Neural cell (in vitro differentiated cells): ENCODE measurements at regions not wholly inside any gene's neighbourhood (a gene's known extent, or its start where the extent isn't known, plus 50 kb on each side); places are given as distances from the start of the nearest gene placed in this dataset.

Source experiments
- H2AFZ ChIP-seq: fragments of 200-600, 300-800 bp; sonication (generic), shearing (Covaris generic); 2 replicates; pipeline ENCODE4 v1.6.0; 2014; ENCODE audit warnings: low read depth, mild to moderate bottlenecking, antibody characterized with exemption, low read length, moderate library complexity
- H3F3A ChIP-seq: fragments of 200-600 bp; shearing (Covaris generic); 2 replicates; pipeline ENCODE4 v1.6.1; 2016; ENCODE audit warnings: mild to moderate bottlenecking, moderate library complexity, mixed read lengths, antibody characterized with exemption, low read length; ENCODE audit not compliant: insufficient read depth, poor library complexity, severe bottlenecking
- H3K27ac ChIP-seq: fragments of 200-600, 300-800 bp; sonication (generic), shearing (Covaris generic); 2 replicates; pipeline ENCODE4 v1.5.1; 2014; ENCODE audit warnings: mild to moderate bottlenecking, low read length, moderate library complexity
- H3K27me3 ChIP-seq: fragments of 300-800, 200-600 bp; sonication (generic), shearing (Covaris generic); 2 replicates; pipeline ENCODE4 v1.6.0; 2014; ENCODE audit warnings: mild to moderate bottlenecking, low read depth, low read length, moderate library complexity; ENCODE audit not compliant: insufficient read depth
- H3K36me3 ChIP-seq: fragments of 300-800, 200-600 bp; sonication (generic), shearing (Covaris generic); 2 replicates; pipeline ENCODE4 v1.5.1; 2014; ENCODE audit warnings: mild to moderate bottlenecking, antibody characterized with exemption, low read length, moderate library complexity; ENCODE audit not compliant: insufficient read depth
- H3K4me2 ChIP-seq: fragments of 300-800, 200-600 bp; sonication (generic), shearing (Covaris generic); 2 replicates; pipeline ENCODE4 v1.6.0; 2014; ENCODE audit warnings: mild to moderate bottlenecking, low read length
- H3K4me3 ChIP-seq: fragments of 300-800, 200-600 bp; sonication (generic), shearing (Covaris generic); 2 replicates; pipeline ENCODE4 v1.5.1; 2014; ENCODE audit warnings: mild to moderate bottlenecking, low read length, moderate library complexity
- H3K79me2 ChIP-seq: fragments of 200-600 bp; shearing (Covaris generic); replicated peaks from 2 replicates; pipeline ENCODE4 v1.6.0; 2014; ENCODE audit warnings: mild to moderate bottlenecking, low read length, moderate library complexity; ENCODE audit not compliant: insufficient read depth
- H3K9ac ChIP-seq: fragments of 300-800, 200-600 bp; sonication (generic), shearing (Covaris generic); 2 replicates; pipeline ENCODE4 v1.6.1; 2016; ENCODE audit warnings: mild to moderate bottlenecking, low read length, mixed read lengths
- H3K9me2 ChIP-seq: fragments of 200-600 bp; shearing (Covaris generic); 2 replicates; pipeline ENCODE4 v1.6.1; 2016; ENCODE audit warnings: mild to moderate bottlenecking, low read length, mixed read lengths; ENCODE audit not compliant: insufficient read depth
- H3K9me3 ChIP-seq: fragments of 200-600, 300-800 bp; sonication (generic), shearing (Covaris generic); 2 replicates; pipeline ENCODE4 v1.6.1; 2016; ENCODE audit warnings: mild to moderate bottlenecking, mixed run types, low read length, moderate library complexity, mixed read lengths
- H4K20me1 ChIP-seq: fragments of 200-600 bp; shearing (Covaris generic); 2 replicates; pipeline ENCODE4 v1.6.1; 2016; ENCODE audit warnings: mild to moderate bottlenecking, mixed run types; ENCODE audit not compliant: insufficient read depth
- EP300 ChIP-seq: fragments of 450-650 bp; conservative IDR thresholded peaks from 2 replicates; pipeline ENCODE4 v1.6.1; 2014; ENCODE audit warnings: antibody characterized with exemption, mild to moderate bottlenecking, moderate library complexity; ENCODE audit not compliant: poor library complexity, severe bottlenecking
- EZH2 ChIP-seq: fragments of 200-600, 300-800 bp; shearing (Covaris generic), sonication (generic); IDR thresholded peaks from 2 replicates; pipeline ENCODE4 v1.6.1; 2014; ENCODE audit warnings: antibody characterized with exemption, low read length, borderline replicate concordance, mild to moderate bottlenecking; ENCODE audit not compliant: insufficient read depth, poor library complexity, severe bottlenecking
- MXI1 ChIP-seq: fragments of 450-650 bp; conservative IDR thresholded peaks from 2 replicates; pipeline ENCODE4 v1.6.1; 2014; ENCODE audit warnings: antibody characterized with exemption, mild to moderate bottlenecking; ENCODE audit not compliant: poor library complexity, severe bottlenecking
- POLR2AphosphoS5 ChIP-seq: IDR thresholded peaks from 2 replicates; pipeline ENCODE4 v1.6.1; 2012
- RAD21 ChIP-seq: fragments of 450-650 bp; conservative IDR thresholded peaks from 2 replicates; pipeline ENCODE4 v1.6.1; 2014; ENCODE audit warnings: antibody characterized with exemption, mild to moderate bottlenecking, moderate library complexity
- REST ChIP-seq: IDR thresholded peaks from 2 replicates; pipeline ENCODE4 v1.6.1; 2012; ENCODE audit warnings: borderline replicate concordance
- SMC3 ChIP-seq: fragments of 450-650 bp; conservative IDR thresholded peaks from 2 replicates; pipeline ENCODE4 v1.6.1; 2014; ENCODE audit warnings: antibody characterized with exemption, mild to moderate bottlenecking, moderate library complexity; ENCODE audit not compliant: poor library complexity
- TAF1 ChIP-seq: IDR thresholded peaks from 2 replicates; pipeline ENCODE4 v1.6.1; 2012; ENCODE audit warnings: low read depth
- TF ChIP-seq, protein P1 (sequence below): fragments of 450-650 bp; IDR thresholded peaks from 2 replicates; pipeline ENCODE4 v1.5.1; 2014; ENCODE audit warnings: antibody characterized with exemption, mild to moderate bottlenecking, moderate library complexity; ENCODE audit not compliant: poor library complexity, severe bottlenecking

DNA sequence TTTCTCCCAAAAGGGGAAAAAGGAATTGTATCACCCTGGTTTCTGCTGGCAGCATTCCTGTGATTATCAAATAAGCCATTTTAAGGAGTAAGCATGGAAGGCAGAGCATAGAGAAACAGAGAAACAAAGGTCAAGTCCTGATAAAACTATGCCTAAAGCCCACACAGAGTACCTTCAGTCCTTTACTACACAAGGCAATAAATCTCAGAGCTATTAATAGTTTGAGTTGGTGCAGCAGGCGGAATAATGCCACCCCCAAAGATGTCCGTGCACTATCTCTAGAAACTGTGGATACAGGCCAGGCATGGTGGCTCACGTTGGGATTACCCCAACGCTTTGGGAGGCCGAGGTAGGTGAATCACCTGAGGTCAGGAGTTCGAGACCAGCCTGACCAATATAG is 58.1 kb upstream of the ZBTB40 start:
- H3K27me3 ChIP-seq: no peaks in the 10 kb centered on the region
- no peak overlapping the region for H2AFZ ChIP-seq
- H3K9me3 ChIP-seq: no peaks in the 10 kb centered on the region
- H3K9me2 ChIP-seq: no peaks in the 10 kb centered on the region
- no peak overlapping the region for H3K9ac ChIP-seq
- H3K4me3 ChIP-seq: no peak overlapping the region
- no peak overlapping the region for H3K27ac ChIP-seq
- no peak overlapping the region for H3K4me2 ChIP-seq
- no peaks in the 10 kb centered on the region for H3K36me3 ChIP-seq
- H4K20me1 ChIP-seq: no peaks in the 10 kb centered on the region
- no peaks in the 10 kb centered on the region for H3K79me2 ChIP-seq
- TF ChIP-seq POLR2AphosphoS5 (no peak), RAD21 (no peak), EZH2 (no peak), EP300 (no peak), TAF1 (no peak), REST (no peak), SMC3 (no peak), MXI1 (no peak)
- TF ChIP-seq, protein P1, sequence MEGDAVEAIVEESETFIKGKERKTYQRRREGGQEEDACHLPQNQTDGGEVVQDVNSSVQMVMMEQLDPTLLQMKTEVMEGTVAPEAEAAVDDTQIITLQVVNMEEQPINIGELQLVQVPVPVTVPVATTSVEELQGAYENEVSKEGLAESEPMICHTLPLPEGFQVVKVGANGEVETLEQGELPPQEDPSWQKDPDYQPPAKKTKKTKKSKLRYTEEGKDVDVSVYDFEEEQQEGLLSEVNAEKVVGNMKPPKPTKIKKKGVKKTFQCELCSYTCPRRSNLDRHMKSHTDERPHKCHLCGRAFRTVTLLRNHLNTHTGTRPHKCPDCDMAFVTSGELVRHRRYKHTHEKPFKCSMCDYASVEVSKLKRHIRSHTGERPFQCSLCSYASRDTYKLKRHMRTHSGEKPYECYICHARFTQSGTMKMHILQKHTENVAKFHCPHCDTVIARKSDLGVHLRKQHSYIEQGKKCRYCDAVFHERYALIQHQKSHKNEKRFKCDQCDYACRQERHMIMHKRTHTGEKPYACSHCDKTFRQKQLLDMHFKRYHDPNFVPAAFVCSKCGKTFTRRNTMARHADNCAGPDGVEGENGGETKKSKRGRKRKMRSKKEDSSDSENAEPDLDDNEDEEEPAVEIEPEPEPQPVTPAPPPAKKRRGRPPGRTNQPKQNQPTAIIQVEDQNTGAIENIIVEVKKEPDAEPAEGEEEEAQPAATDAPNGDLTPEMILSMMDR: no peak
- H3F3A ChIP-seq: no peaks in the 10 kb centered on the region

- Histone ChIP-seq H3K36me3 (no peaks in the 10 kb centered on the region), H3K9ac (no peak overlapping the region), H3K27ac (no peak overlapping the region), H3K4me3 (no peak overlapping the region), H3K79me2 (no peaks in the 10 kb centered on the region), H4K20me1 (no peaks in the 10 kb centered on the region), H3K4me2 (no peak overlapping the region), H3F3A (no peaks in the 10 kb centered on the region), H3K27me3 (no peaks in the 10 kb centered on the region), H2AFZ (no peak overlapping the region), H3K9me3 (no peaks in the 10 kb centered on the region), H3K9me2 (no peaks in the 10 kb centered on the region)
- no peak for TF ChIP-seq SMC3
- TF ChIP-seq, protein P1: no peak
- TF ChIP-seq POLR2AphosphoS5: no peak
- TF ChIP-seq RAD21: no peak
- no peak for TF ChIP-seq REST
- no peak for TF ChIP-seq MXI1
- TF ChIP-seq EZH2: no peak
- no peak for TF ChIP-seq EP300
- no peak for TF ChIP-seq TAF1
Measured at GRCh38 chr1:22398656-22399420, 52.8 kb upstream of the ZBTB40 start.
